ENCODE measurements at regions not wholly inside any gene's neighbourhood (a gene's known extent, or its start where the extent isn't known, plus 50 kb on each side); places are given as distances from the start of the nearest gene placed in this dataset.

- no peak for TF ChIP-seq POLR2A (IDR thresholded peaks at IDR 0.05; ENCODE audit: low read length)
- TF ChIP-seq GATA1 (IDR thresholded peaks at IDR 0.05; ENCODE audit: low read depth, low read length): no peak
These were observed 473.0 kb upstream of the TNP1 start for GRCh38 chr2:217332866-217333265.
